HG03469 (cell line): ENCODE measurements at regions not wholly inside any gene's neighbourhood (a gene's known extent, or its start where the extent isn't known, plus 50 kb on each side); places are given as distances from the start of the nearest gene placed in this dataset.

Experiments used
- ATAC-seq: cut with Tn5 transposase; IDR thresholded peaks from one replicate; pipeline ENCODE4 v1.9.1; 2021; ENCODE audit warnings: mild to moderate bottlenecking, moderate library complexity, moderate number of reproducible peaks; ENCODE audit not compliant: unreplicated experiment

DNA sequence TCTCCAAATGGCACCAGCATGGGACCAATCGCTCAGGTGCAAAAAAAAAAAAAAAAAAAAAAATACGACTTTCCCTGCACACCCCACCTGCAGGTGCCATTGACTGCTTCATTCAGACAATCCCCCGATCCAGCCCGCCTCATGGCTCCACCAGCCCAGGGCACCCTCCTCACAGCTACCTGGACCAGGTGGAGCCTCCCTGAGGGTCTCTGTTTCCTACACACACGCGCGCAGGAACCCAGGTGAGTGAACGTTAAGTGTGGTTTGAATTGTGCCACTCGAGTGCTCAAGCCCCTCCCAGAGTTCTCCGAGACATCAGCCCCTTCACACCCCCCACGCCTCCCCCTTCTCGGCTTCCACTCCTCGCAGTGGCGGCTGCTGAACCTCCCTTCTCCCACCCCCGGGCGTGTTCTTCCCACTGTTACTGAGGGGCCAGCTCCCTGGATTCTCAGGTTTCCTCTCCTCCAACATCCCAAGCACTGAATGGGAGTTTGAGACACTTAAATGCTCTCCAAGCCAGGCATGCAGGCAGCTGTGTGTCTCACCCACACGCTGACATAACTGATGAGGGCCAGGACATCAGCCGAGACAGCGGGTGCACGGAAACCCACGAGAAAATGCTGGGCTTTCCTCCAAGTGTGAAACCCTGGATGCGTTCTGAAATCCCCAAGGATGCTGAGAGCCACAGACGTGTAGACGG lies 88.8 kb upstream of the SNTG2 start:
- no peak for ATAC-seq

DNA sequence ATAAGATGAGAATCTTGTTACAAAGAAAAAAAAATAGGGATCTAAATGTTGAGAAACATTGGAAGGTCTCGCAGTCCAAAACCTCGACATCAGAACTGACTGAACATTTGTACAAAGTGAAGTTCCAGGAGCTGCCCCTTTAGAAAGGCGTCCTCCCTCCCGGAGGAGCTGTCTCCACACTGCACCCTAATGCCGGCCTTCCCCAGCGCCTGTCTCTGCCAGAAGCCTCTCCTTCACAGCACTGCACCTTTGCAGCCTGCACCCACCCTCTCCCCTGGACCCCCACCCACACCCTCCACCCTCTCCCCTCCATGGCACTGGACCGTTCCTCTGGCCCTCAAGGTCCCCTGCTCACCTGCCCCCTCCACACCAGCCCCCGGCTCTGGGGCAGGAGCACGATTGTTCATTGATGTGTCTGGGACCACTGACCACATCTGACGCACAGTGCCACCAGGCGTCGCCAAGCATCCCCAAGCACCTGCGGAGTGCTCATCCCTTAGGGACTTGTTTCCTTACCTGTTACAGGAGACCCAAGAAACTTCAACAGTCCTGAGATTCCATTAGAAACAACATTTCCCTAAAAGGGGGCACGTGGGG lies 90.3 kb upstream of the SNTG2 start:
- no peak for ATAC-seq

DNA sequence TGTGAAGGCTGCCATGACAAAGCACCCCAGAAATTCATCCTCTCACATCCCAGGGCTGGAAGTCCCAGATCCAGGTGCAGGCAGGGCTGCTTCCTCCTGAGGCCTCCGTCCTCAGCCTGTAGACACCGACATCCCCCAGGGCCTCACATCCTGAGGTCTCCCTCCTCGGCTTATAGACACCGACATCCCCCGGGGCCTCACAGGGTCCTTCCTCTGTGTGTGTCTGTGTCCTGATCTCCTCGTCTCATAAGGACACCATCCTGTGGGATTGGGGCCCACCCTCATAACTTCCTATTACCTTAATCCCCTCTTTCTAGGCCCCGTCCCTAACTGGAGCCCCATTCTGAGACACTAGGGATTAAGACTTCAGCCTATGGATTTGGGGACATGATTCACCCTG lies 92.0 kb upstream of the SNTG2 start:
- no peak for ATAC-seq

DNA sequence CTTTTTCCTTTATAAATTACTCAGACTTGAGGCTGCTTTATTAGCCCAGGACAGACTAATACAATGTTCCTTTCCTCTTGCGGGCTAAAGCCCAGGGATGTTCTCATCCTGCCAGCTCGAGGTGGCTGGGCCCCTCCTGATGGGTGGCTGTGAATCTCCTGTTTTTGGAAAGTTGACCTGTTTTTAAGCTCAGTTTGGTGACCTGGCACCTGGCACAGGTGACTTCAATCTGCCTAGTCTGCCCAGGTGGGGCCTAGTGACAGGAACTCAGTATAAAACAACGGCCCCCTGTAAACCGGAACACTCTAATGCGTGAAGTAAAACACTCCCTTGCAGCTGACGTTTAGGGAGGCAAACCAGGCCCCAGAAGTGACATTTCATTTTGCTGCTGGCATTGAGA lies 92.7 kb upstream of the SNTG2 start:
- ATAC-seq: no peak

DNA sequence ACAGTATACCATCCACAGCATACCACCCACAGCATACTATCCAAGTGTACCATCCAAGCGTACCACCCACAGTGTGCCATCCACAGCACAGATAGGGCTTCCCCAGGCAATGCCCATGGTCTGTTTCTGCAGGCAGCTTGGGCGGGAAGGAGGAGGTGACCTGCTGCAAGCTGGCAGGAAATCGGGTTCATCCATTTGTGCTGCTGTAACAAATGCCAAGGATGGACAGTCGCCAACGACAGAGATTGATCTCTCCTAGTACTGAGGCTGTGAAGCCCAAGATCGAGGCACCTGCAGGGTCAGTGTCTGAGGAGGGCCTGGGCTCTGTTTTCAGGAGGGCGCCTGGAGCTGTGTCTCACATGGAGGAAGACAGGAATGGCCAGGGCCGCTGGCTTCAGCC lies 93.6 kb upstream of the SNTG2 start:
- ATAC-seq: no peak

DNA sequence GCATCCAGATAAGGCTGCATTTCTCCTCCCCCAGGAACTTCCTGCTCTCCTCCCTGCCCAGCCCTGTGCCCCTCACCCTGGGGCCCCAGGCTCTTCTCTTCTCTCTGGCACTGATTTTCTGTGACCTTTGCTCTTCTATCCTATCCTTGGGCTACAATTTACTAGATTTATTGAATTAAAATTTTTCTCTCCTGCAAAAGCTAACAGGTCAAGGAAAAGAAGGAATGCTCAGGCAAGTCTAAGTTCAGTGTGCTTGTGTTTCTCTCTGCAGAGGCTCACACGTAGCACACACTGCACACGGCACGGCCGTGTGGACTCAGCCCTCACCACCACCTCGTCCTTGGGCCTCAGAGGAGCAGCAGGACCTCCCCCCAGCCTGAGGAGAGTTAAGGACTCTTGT lies 94.2 kb upstream of the SNTG2 start:
- ATAC-seq: no peak

DNA sequence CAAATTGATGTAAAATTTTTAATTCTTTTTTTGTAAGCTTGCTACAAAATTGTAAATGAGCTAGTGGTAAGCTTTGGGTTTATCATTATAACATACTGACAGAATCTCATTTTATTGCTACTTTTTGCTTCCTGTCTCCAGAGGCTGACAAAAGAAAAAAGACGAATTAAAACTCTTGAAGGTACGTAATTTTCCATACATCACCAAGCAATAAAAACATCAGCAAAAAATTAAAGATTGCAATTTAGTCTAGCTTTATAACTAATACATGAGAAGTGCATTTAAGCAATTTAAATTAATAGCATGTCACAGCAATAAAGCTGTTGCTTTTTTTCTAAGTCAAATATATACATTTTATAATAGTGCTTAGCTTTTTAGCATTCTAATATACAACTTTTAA lies 94.6 kb upstream of the SNTG2 start:
- ATAC-seq: no peak

DNA sequence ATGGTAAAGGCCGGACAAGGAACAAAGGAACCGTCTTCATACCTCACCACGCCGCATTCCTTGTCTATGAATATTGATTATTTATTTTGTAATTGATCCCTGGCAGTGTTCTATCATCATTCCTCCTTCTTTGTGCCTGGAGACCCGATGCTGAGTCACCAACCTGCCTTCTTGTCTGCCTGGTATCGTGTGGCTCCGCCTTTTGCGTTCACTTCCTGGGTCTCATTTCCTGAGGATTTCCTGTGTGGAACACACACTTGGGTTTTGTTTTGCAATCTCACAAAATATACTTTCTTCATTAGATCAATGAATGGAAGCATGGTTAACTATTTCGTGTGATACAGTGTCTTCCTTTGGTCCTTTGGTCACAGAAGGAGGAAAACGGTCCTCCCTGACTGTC lies 95.5 kb upstream of the SNTG2 start:
- no peak for ATAC-seq

DNA sequence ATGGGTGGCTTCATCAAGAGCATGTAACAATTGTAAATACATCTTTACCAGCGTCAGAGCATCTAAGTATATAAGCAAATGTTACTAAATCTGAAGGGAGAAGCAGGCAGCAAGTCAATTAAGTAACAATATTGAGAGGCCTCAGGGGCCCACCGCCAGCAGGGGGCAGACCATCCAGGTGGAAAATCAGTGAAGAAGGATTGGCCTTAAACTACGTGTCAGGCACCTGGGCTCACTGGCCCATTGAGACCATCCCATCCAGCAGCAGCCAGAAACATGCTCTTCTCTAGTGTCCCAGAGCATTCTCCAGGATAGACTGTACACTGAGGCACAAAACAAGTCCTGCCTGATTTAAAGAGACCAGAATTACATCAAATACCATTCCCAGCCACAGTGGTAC lies 96.2 kb upstream of the SNTG2 start:
- ATAC-seq: no peak

DNA sequence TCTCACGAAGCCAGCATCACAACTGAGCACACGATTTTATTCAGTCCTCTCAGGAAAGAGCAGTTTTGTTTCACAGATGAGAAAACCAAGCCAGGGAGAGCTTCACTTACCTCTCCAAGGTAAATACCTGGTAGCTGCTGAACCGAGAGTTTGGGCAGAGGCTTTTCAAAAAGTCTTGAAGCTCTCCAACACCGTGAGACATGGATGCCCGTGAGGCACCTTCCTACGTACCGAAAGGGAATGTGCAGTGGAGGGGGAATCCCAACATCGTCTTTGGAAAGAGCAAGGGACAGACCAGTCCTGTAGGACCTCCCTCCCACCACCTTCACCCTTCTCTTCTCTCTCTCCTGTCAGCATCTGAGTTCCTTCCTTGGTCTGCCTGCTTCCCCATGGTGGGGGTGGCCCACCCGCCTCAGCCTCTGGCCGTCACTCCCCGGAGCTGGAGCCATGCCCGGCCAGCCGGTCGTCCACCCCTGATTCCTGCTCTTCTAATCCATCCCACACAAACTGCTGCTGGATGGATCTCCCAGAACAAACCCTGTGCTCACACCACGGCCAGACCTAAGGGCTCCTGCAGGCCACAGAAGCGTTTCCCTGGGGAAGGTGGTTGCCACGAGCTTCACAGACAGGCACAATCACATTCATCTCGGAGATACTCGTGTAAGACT lies 97.3 kb upstream of the SNTG2 start:
- no peak for ATAC-seq

DNA sequence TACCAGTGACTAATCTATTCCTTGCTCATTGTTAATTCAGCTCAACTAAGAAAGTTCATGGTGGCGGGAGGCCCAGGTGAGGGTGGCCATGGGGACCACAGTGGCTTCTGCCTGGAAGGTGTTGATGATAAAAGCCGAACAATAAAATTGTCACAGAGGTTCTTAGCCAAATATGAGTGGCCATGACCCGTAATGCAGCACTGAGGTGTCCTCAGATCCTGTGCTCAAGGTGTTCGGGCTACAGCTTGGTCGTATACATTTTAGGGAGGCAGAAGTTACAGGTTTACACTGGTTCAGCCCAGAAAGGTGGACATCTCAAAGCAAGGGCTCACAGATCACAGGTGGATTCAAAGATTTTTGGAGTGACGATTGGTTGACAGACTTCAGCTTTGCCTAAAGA lies 98.5 kb upstream of the SNTG2 start:
- ATAC-seq: no peak

DNA sequence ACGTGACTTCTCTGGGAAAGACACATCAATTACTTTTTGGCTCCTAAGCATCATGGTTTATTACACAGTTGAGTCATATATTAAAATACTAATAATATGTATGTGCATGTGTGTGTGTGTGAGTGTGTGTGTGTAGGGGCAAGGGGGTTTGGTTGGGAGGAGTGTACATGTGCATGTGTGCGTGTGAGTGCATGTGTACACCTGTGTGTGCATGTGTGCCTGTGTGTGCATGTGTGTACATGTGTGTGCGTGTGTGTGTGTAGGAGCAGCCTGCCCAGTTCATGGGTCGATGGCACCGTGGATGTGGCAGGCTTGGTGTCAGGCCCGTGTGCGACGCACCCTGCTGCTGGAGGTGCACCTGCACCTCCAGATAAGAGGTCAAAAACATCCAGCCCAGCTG lies 99.0 kb upstream of the SNTG2 start:
- ATAC-seq: no peak

DNA sequence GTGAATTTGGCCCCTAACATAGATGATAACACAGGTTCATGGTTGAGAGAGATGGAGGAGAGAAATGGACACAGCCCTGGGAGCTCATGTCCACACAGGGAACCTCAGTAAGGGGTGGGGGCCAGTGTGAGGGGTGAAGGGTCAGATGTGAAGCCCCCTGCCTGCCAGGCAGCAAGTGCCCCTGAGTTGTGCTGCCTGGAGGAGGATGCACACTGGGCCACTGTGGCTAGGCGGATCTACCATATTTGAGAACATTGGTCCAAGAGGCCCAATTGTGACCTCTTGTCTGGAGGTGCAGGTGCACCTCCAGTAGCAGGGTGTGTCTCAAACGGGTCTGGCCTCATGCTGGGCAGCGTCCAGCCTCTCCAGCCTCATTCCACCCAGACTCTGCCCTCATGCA lies 99.6 kb upstream of the SNTG2 start:
- no peak for ATAC-seq

DNA sequence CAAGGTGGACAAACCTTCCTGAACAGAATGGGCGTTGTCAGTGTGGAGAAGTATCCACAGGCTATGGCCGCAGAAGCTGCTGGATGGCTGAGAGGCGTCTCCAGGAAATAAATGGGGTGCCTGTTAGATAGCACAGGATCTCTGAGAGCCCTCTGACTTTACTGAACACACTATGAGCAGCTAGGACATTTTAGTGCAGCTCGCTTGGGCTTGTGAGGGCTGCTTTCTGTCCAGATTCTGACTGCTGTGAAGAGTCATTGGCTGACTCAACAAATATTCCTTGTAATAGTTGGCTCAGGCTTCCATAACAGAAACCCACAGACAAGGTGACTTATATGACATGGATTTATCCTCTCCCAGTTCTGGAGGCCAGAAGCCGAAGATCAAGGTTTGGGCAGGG lies 100.2 kb upstream of the SNTG2 start:
- ATAC-seq: no peak

DNA sequence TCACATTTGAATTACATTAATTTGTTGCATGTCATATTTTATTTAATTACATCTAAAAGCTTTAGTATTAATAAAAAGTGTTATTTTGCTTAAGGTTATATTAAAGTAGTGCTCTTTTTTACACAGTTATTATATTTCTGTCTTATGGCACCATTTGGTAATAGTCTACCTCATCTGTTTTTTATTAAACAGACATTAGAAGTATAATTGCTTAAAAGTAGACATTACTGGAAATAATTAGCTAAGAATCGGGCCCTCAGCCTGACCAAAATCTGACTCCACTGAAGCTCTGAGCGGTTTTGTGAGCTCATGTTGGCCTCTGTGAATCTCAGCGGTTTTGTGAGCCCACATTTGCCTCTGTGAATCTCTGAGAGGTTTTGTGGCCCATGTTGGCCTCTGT lies 102.5 kb upstream of the SNTG2 start:
- ATAC-seq: no peak

DNA sequence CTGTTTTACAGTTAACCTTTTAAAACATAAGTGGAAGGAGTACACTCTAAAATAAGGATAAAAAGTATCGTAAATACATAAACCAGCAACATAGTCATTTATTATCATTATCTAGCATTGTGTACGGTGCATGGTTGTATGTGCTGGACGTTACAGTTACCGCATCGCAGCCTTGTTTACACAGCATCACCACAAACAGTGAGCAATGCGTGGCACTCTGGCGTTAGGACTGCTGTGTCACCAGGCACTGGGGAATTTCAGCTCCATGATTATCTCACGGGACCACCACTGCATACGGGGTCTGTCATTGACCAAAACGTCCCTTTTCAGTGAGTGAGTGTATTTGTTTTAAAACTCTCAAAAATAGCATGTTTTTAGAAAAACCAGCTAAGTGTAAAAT lies 103.0 kb upstream of the SNTG2 start:
- ATAC-seq: no peak

DNA sequence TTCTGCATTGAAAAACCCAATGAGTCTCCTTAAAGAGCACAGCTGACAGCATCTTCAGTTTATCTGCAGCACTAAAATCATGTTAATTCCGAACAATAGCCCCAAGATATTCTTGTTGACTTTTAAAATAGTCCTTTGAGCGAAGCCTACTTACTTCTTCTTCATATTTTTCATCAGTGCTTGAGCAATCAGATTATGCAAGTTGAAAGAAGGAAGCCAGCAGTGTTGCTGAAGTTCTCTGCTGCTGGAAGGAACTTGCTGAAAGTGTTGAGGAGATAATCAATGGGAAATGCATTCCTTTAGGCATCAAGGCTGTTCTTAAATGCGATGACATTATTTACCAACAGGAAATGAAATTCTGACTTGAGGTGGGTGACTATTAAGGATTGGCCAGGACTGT lies 105.9 kb upstream of the SNTG2 start:
- ATAC-seq: no peak

DNA sequence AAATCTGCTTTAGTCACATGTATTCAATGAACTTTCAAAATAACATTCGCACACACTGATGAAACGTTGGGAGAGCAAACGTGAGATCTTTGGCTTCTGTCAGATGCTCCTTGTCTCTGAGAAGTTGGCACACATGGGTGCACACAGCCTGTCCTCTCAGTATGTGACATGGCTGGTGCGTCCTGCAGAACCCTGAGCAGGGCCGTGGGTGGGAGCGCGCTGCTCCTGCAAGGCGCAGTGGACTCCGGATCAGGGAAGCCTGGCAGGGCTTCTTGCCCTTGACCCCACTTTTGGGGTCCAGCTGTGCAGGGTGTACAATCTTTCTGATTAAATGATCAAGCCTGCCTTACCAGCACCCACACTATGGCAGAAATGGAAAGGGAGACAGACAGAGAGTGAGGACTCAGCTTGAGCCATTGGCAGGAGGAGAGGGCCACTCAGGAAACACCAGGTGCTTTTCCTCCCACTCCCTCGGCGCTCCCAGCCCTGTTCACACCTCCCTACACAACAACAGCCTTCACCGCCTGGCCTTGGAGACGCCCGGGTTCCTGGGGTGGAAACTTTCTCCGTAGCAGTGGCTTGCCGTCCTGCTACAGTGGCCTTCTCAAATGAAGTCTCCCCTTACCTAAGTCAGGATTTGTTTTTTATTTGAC lies 108.4 kb upstream of the SNTG2 start:
- no peak for ATAC-seq

DNA sequence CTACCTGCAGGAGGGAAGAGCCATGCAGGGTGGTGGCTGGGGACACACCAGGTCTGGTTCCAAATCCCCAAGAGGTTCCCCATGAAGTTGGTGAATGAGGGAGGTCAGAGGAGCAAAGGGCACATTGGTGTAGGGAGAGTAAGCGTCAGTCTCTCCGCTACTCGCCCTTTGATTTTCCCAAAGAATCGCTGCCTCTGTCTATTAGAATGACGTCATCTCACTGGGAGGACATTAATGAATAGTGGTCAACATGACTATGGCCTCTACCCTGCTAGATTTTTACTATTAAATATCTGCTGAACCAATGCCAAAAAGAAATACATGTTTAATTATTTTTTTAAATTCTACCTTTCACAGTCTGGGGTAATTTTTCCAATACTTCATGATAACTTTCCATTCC lies 109.6 kb upstream of the SNTG2 start:
- ATAC-seq: no peak

DNA sequence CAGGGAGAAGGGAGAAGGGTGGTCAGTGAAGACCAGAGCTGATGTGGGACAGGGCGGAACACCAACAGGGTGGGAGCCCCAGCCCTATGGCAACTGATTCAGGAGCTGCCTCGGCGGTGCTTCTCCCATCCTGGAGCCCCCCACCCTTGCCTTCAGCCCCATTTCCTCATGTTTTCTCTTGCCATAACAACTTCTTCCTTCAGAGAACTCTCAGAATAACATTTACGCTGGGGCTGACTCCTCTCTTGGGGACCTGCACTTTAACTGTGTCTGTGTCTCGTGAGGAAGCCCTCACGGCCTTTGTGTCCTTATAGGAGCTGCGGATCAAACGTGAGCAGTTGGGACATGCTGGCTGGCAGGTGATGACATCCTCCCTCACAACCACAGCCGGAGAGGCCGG lies 116.4 kb upstream of the SNTG2 start:
- no peak for ATAC-seq

DNA sequence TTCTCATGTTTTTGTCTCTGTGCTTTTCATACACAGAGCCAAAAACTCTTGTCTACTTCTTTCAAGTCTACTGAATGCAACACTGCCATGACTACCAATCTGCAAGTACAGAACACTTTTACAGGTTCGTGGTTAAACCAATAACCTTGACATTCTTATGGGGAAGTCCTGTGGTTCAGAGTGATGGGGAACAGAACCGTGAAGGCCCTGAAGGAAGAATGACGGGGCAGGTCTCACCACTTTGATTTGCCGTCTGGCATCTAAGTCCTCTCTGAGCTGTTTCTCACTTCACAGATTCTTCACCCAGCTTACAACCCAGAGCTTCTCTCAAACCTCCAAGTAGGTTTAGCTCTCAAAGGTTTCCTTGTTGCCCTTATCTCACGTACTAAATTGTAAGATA lies 117.5 kb upstream of the SNTG2 start:
- ATAC-seq: peak; percentile 69

DNA sequence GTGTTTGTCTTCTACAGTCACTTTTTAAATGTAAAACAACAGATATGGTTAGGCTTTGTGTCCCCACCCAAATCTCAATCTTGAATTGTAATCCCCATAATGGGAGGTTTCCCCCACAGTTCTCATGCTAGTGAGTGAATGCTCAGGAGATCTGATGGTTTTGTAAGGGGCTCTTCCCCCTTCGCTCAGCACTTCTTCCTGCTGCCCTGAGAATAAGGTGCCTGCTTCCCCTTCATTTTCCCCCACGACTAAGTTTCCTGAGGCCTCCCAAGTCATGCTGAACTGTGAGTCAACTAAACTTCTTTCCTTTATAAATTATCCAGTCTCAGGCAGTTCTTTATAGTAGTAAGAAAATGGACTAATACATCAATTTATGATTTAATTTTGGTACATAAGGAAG lies 118.0 kb upstream of the SNTG2 start:
- no peak for ATAC-seq
